WTC11 (cell line): ENCODE measurements at regions not wholly inside any gene's neighbourhood (a gene's known extent, or its start where the extent isn't known, plus 50 kb on each side); places are given as distances from the start of the nearest gene placed in this dataset.

Source experiments
- ATAC-seq: fragments of 200-7000 bp; cut with Tn5 transposase; 2 replicates; pipeline ENCODE4 v1.10.0; 2021; ENCODE audit warnings: mild to moderate bottlenecking, moderate library complexity
- CTCF ChIA-PET: fragments of 300-600 bp; sonication (Branson Sonifier 250); formaldehyde crosslinking; loops from one replicate; lab custom pipeline; 2021; ENCODE audit warnings: antibody characterized with exemption; lab: Charles Lee
- POLR2A ChIA-PET: fragments of 350-600 bp; sonication (Branson Sonifier 250); formaldehyde crosslinking; loops from one replicate; lab custom pipeline; 2021; ENCODE audit warnings: antibody characterized with exemption; lab: Charles Lee
- DNase-seq: peaks from one replicate; pipeline ENCODE4 v3.0.0; 2021; ENCODE audit warnings: low spot score
- H3K27ac Mint-ChIP-seq: 2 replicates; pipeline ENCODE4 v1.8.0; 2021; ENCODE audit warnings: mixed read lengths
- H3K27me3 Mint-ChIP-seq: 2 replicates; pipeline ENCODE4 v1.8.0; 2021; ENCODE audit warnings: low read depth, mild to moderate bottlenecking, moderate library complexity, mixed read lengths
- H3K36me3 Mint-ChIP-seq: 2 replicates; pipeline ENCODE4 v1.8.0; 2021; ENCODE audit warnings: mixed read lengths
- H3K4me1 Mint-ChIP-seq: 2 replicates; pipeline ENCODE4 v1.8.0; 2022; ENCODE audit warnings: mixed read lengths
- H3K4me3 Mint-ChIP-seq: 2 replicates; pipeline ENCODE4 v1.8.0; 2021; ENCODE audit warnings: mild to moderate bottlenecking, moderate library complexity, mixed read lengths
- H3K9me3 Mint-ChIP-seq: 2 replicates; pipeline ENCODE4 v1.8.0; 2021; ENCODE audit warnings: mixed read lengths
- AFF4 ChIP-seq: sonication (generic); formaldehyde crosslinking; IDR thresholded peaks from 2 replicates; pipeline ENCODE4 v1.8.1; 2023; ENCODE audit warnings: mild to moderate bottlenecking, missing genetic modification reagents, borderline replicate concordance
- CBFB ChIP-seq: sonication (generic); formaldehyde crosslinking; IDR thresholded peaks from 2 replicates; pipeline ENCODE4 v1.8.1; 2022; ENCODE audit warnings: mild to moderate bottlenecking, low read depth, missing genetic modification reagents
- ELF4 ChIP-seq: sonication (generic); formaldehyde crosslinking; IDR thresholded peaks from 2 replicates; pipeline ENCODE4 v1.8.1; 2022; ENCODE audit warnings: low read depth, mild to moderate bottlenecking, moderate library complexity, missing genetic modification reagents
- FOXP1 ChIP-seq: sonication (generic); formaldehyde crosslinking; IDR thresholded peaks from 2 replicates; pipeline ENCODE4 v1.8.0; 2022; ENCODE audit warnings: missing genetic modification reagents, mild to moderate bottlenecking, moderate library complexity, borderline replicate concordance
- HMGXB4 ChIP-seq: sonication (generic); formaldehyde crosslinking; IDR thresholded peaks from 2 replicates; pipeline ENCODE4 v1.8.1; 2023; ENCODE audit warnings: mild to moderate bottlenecking, moderate library complexity, missing genetic modification reagents
- IRF2 ChIP-seq: sonication (generic); formaldehyde crosslinking; IDR thresholded peaks from 2 replicates; pipeline ENCODE4 v1.8.0; 2022; ENCODE audit warnings: low read depth, missing genetic modification reagents, borderline replicate concordance
- JUN ChIP-seq: sonication (generic); formaldehyde crosslinking; IDR thresholded peaks from 2 replicates; pipeline ENCODE4 v1.8.0; 2023; ENCODE audit warnings: mild to moderate bottlenecking, missing genetic modification reagents
- MXD4 ChIP-seq: fragments of 250-450 bp; sonication (Bioruptor Pico); IDR thresholded peaks from 2 replicates; pipeline ENCODE4 v1.8.0; 2021; ENCODE audit warnings: mild to moderate bottlenecking, moderate library complexity, borderline replicate concordance
- MYBL2 ChIP-seq: sonication (generic); formaldehyde crosslinking; IDR thresholded peaks from 2 replicates; pipeline ENCODE4 v1.8.1; 2023; ENCODE audit warnings: mild to moderate bottlenecking, moderate library complexity, missing genetic modification reagents
- PREB ChIP-seq: sonication (generic); formaldehyde crosslinking; IDR thresholded peaks from 2 replicates; pipeline ENCODE4 v1.8.1; 2022; ENCODE audit warnings: mild to moderate bottlenecking, missing genetic modification reagents, moderate library complexity, borderline replicate concordance
- PRRX2 ChIP-seq: fragments of 250-450 bp; sonication (Bioruptor Pico); IDR thresholded peaks from 2 replicates; pipeline ENCODE4 v1.8.0; 2021; ENCODE audit warnings: mild to moderate bottlenecking
- SP1 ChIP-seq: sonication (generic); formaldehyde crosslinking; conservative IDR thresholded peaks from 2 replicates; pipeline ENCODE4 v1.8.1; 2022; ENCODE audit warnings: missing genetic modification reagents
- STAT6 ChIP-seq: sonication (generic); formaldehyde crosslinking; conservative IDR thresholded peaks from 2 replicates; pipeline ENCODE4 v1.8.1; 2023; ENCODE audit warnings: mild to moderate bottlenecking, low read depth, missing genetic modification reagents, moderate library complexity
- ZBTB21 ChIP-seq: sonication (generic); formaldehyde crosslinking; IDR thresholded peaks from 2 replicates; pipeline ENCODE4 v1.8.1; 2023; ENCODE audit warnings: mild to moderate bottlenecking, missing genetic modification reagents, borderline replicate concordance
- ZMAT4 ChIP-seq: fragments of 250-450 bp; sonication (Bioruptor Pico); IDR thresholded peaks from 2 replicates; pipeline ENCODE4 v1.9.0; 2021; ENCODE audit warnings: mild to moderate bottlenecking
- ZNF219 ChIP-seq: sonication (generic); formaldehyde crosslinking; IDR thresholded peaks from 2 replicates; pipeline ENCODE4 v1.8.0; 2023; ENCODE audit warnings: missing genetic modification reagents, mild to moderate bottlenecking, borderline replicate concordance
- ZNF232 ChIP-seq: sonication (generic); formaldehyde crosslinking; IDR thresholded peaks from 2 replicates; pipeline ENCODE4 v1.8.0; 2022; ENCODE audit warnings: mild to moderate bottlenecking, missing genetic modification reagents
- ZNF317 ChIP-seq: sonication (generic); formaldehyde crosslinking; IDR thresholded peaks from 2 replicates; pipeline ENCODE4 v1.8.1; 2023; ENCODE audit warnings: low read depth, mild to moderate bottlenecking, moderate library complexity, missing genetic modification reagents, borderline replicate concordance

GRCh38 chr13:77994166-77994565 is 75.5 kb upstream of the EDNRB start:
- CTCF ChIA-PET = no interaction called here
- Mint-ChIP-seq H3K27ac (no peak overlapping the region), H3K4me1 (0 out of 2 replicates have a peak, but pooled peaks cover 4% of the 10 kb centered on the region), H3K9me3 (peaks cover 26% of the 10 kb centered on the region), H3K27me3 (no peaks in the 10 kb centered on the region), H3K36me3 (peaks cover 21% of the 10 kb centered on the region), H3K4me3 (no peak overlapping the region)
- POLR2A ChIA-PET = no interaction called here
- TF ChIP-seq ZNF219 (CRISPR knock-in tag) (no peak), JUN (CRISPR knock-in tag) (no peak), SP1 (CRISPR knock-in tag) (no peak), ZNF317 (CRISPR knock-in tag) (no peak), PRRX2 (CRISPR knock-in tag) (no peak), ELF4 (CRISPR knock-in tag) (no peak), STAT6 (CRISPR knock-in tag) (no peak), CBFB (CRISPR knock-in tag) (no peak), IRF2 (CRISPR knock-in tag) (no peak), HMGXB4 (CRISPR knock-in tag) (no peak), ZMAT4 (CRISPR knock-in tag) (no peak), FOXP1 (CRISPR knock-in tag) (no peak), PREB (CRISPR knock-in tag) (no peak), ZBTB21 (CRISPR knock-in tag) (no peak), ZNF232 (CRISPR knock-in tag) (no peak), MYBL2 (CRISPR knock-in tag) (no peak), MXD4 (CRISPR knock-in tag) (no peak), AFF4 (CRISPR knock-in tag) (no peak)
- no peak for DNase-seq
- no peak for ATAC-seq
